B cell (primary cell): ENCODE measurements at regions not wholly inside any gene's neighbourhood (a gene's known extent, or its start where the extent isn't known, plus 50 kb on each side); places are given as distances from the start of the nearest gene placed in this dataset.

Experiments used
- ATAC-seq: fragments of 200-7000 bp; cut with Tn5 transposase; one replicate; pipeline ENCODE4 v1.10.0; 2021; ENCODE audit warnings: low read depth, mild to moderate bottlenecking, moderate number of reproducible peaks, moderate library complexity
- CTCF ChIA-PET: fragments of 350-600 bp; sonication (Branson Sonifier 250); formaldehyde crosslinking; loops from one replicate; lab custom pipeline; 2021; ENCODE audit warnings: antibody characterized with exemption, inconsistent platforms; lab: Charles Lee
- POLR2A ChIA-PET: fragments of 350-600 bp; sonication (Branson Sonifier 250); formaldehyde crosslinking; loops from one replicate; lab custom pipeline; 2021; ENCODE audit warnings: antibody characterized with exemption; lab: Charles Lee
- DNase-seq: peaks from one replicate; pipeline ENCODE4 v3.0.0; 2013
- H2AFZ ChIP-seq: 2 replicates; pipeline ENCODE4 v1.6.1; 2012; ENCODE audit warnings: mild to moderate bottlenecking, low read depth, low read length; ENCODE audit not compliant: insufficient read depth, poor library complexity, severe bottlenecking
- H3K27ac ChIP-seq, 2 donors: 1 replicate in 1 of 2; 2 replicates in 1 of 2; pipeline ENCODE4 v1.5.1; 2012 to 2013; ENCODE audit warnings: low read length in 2 of 2, mild to moderate bottlenecking in 2 of 2, moderate library complexity in 1 of 2
- H3K27me3 ChIP-seq, 4 experiments: fragments of 200-600 bp in 1 of 4; sonication (generic) in 1 of 4; replicated peaks in 1 of 4; 1 replicate in 2 of 4; 2 replicates in 2 of 4; pipeline versions ENCODE4 v1.6.1 to v1.7.0; 2013 to 2016; ENCODE audit warnings: low read length in 3 of 4, mild to moderate bottlenecking in 2 of 4, mixed read lengths in 1 of 4, moderate library complexity in 1 of 4; ENCODE audit not compliant: insufficient read depth in 4 of 4, control insufficient read depth in 3 of 4; ENCODE audit errors: control extremely low read depth in 1 of 4
- H3K36me3 ChIP-seq, 2 experiments: replicated peaks in 1 of 2; 1 replicate in 1 of 2; 2 replicates in 1 of 2; pipeline versions ENCODE4 v1.6.1 to v1.7.1; 2013; ENCODE audit warnings: low read length in 1 of 2; ENCODE audit not compliant: insufficient read depth in 2 of 2, control insufficient read depth in 1 of 2; ENCODE audit errors: control extremely low read depth in 1 of 2, extremely low read depth in 1 of 2
- H3K4me1 ChIP-seq, 2 donors: fragments of 200-600 bp in 1 of 2; sonication (generic) in 1 of 2; 1 replicate in 1 of 2; 2 replicates in 1 of 2; pipeline versions ENCODE4 v1.5.1 to v1.6.1; 2013 to 2017; ENCODE audit warnings: low read length in 2 of 2; ENCODE audit not compliant: control insufficient read depth in 2 of 2, insufficient read depth in 2 of 2
- H3K4me2 ChIP-seq: replicated peaks from 2 replicates; pipeline ENCODE3; 2012; ENCODE audit warnings: mild to moderate bottlenecking, low read depth, low read length; ENCODE audit not compliant: poor library complexity, severe bottlenecking
- H3K4me3 ChIP-seq, 5 experiments: fragments of 200-600 bp in 1 of 5; sonication (generic) in 1 of 5; 1 replicate in 3 of 5; 2 replicates in 2 of 5; pipeline versions ENCODE4 v1.5.1 to v1.7.0; 2011 to 2016; ENCODE audit warnings: low read length in 4 of 5, mild to moderate bottlenecking in 4 of 5, low read depth in 2 of 5, control low read depth in 1 of 5, moderate library complexity in 1 of 5; ENCODE audit not compliant: insufficient read depth in 1 of 5; ENCODE audit errors: control extremely low read depth in 1 of 5, extremely low read depth in 1 of 5
- H3K79me2 ChIP-seq: fragments of 200-600 bp; sonication (generic); one replicate; pipeline ENCODE4 v1.6.0; 2016; ENCODE audit warnings: low read length; ENCODE audit not compliant: control insufficient read depth, insufficient read depth
- H3K9ac ChIP-seq: fragments of 200-600 bp; sonication (generic); 2 replicates; pipeline ENCODE4 v1.6.1; 2017; ENCODE audit warnings: mild to moderate bottlenecking, low read length, moderate library complexity
- H3K9me3 ChIP-seq, 3 donors: one replicate each; pipeline versions ENCODE4 v1.6.1 to v1.7.1; 2013; ENCODE audit warnings: low read length in 2 of 3; ENCODE audit not compliant: control insufficient read depth in 2 of 3, insufficient read depth in 1 of 3; ENCODE audit errors: control extremely low read depth in 1 of 3
- H4K20me1 ChIP-seq: 2 replicates; pipeline ENCODE4 v1.6.0; 2012; ENCODE audit warnings: mild to moderate bottlenecking, low read length; ENCODE audit not compliant: insufficient read depth, control insufficient read depth, poor library complexity, severe bottlenecking
- H3K27ac Mint-ChIP-seq: one replicate; pipeline ENCODE4 v1.8.0; 2021; ENCODE audit warnings: mixed read lengths
- H3K27me3 Mint-ChIP-seq: one replicate; pipeline ENCODE4 v1.8.0; 2021; ENCODE audit warnings: mixed read lengths
- H3K4me1 Mint-ChIP-seq: one replicate; pipeline ENCODE4 v1.8.0; 2021; ENCODE audit warnings: mixed read lengths
- H3K4me3 Mint-ChIP-seq: one replicate; pipeline ENCODE4 v1.8.0; 2021; ENCODE audit warnings: mixed read lengths
- H3K9me3 Mint-ChIP-seq: one replicate; pipeline ENCODE4 v1.8.0; 2022; ENCODE audit warnings: mixed read lengths; ENCODE audit not compliant: insufficient read depth
- EZH2 ChIP-seq: IDR thresholded peaks from 2 replicates; pipeline ENCODE4 v1.6.1; 2012; ENCODE audit warnings: borderline replicate concordance, low read depth, mild to moderate bottlenecking, moderate library complexity, low read length; ENCODE audit not compliant: insufficient read depth, poor library complexity, severe bottlenecking
- WGBS: methylation state at CpG from one replicate; pipeline ENCODE4 v1.1.5; 2013; ENCODE audit warnings: missing lambda C conversion rate; ENCODE audit not compliant: insufficient coverage; 5-methylcytosine and 5-hydroxymethylcytosine counted together
- intact Hi-C: fragments of 100-400 bp; cut with micrococcal nuclease; formaldehyde crosslinking; loops from one replicate; pipeline ENCODE4 v1.10.0; 2022
- TF ChIP-seq, protein P1 (sequence below): fragments of 200-600 bp; IDR thresholded peaks from one replicate; pipeline ENCODE4 v1.8.0; 2022; ENCODE audit warnings: antibody characterized with exemption, mild to moderate bottlenecking

DNA sequence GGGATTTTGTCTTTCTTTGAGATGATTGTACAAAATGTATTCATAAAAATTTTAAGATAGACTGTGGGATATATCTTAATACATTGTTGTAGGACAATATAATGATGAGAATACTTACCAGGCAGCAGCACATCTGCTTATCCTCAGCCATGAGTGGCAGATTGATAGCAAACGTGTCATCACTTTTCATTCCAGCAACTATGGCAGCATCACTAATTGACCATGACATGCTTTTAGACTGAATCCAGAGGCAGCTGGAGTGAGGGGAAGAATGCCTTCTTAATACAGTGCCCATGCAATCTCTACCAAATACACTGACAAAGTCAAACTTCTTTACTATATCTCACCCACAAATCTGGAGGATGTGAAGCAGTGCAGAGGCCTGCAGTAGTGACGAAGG lies 755.2 kb upstream of the RAG2 start:
- 83% methylated on average over 1 of the region's 2 CpGs for WGBS
- Mint-ChIP-seq H3K27me3 (no peaks in the 10 kb centered on the region), H3K4me3 (no peak overlapping the region), H3K27ac (no peak overlapping the region), H3K4me1 (no peaks in the 10 kb centered on the region), H3K9me3 (peaks cover 2% of the 10 kb centered on the region)
- Histone ChIP-seq H3K27me3 (no peaks in the 10 kb centered on the region), H3K4me3 (no peak overlapping the region), H2AFZ (no peak overlapping the region), H3K79me2 (no peaks in the 10 kb centered on the region), H3K9ac (no peak overlapping the region), H3K4me2 (no peak overlapping the region), H3K4me1 (no peaks in the 10 kb centered on the region), H3K36me3 (no peaks in the 10 kb centered on the region), H3K9me3 (peaks cover 0 to 12% (median 0%) of the 10 kb centered on the region in 3 donors), H4K20me1 (no peaks in the 10 kb centered on the region), H3K27ac (no peak overlapping the region)
- intact Hi-C loops: no loop called here
- TF ChIP-seq EZH2: no peak
- TF ChIP-seq, protein P1, sequence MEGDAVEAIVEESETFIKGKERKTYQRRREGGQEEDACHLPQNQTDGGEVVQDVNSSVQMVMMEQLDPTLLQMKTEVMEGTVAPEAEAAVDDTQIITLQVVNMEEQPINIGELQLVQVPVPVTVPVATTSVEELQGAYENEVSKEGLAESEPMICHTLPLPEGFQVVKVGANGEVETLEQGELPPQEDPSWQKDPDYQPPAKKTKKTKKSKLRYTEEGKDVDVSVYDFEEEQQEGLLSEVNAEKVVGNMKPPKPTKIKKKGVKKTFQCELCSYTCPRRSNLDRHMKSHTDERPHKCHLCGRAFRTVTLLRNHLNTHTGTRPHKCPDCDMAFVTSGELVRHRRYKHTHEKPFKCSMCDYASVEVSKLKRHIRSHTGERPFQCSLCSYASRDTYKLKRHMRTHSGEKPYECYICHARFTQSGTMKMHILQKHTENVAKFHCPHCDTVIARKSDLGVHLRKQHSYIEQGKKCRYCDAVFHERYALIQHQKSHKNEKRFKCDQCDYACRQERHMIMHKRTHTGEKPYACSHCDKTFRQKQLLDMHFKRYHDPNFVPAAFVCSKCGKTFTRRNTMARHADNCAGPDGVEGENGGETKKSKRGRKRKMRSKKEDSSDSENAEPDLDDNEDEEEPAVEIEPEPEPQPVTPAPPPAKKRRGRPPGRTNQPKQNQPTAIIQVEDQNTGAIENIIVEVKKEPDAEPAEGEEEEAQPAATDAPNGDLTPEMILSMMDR: no peak
- ATAC-seq (no peak), DNase-seq (no peak)
- POLR2A ChIA-PET: no interaction called here
- CTCF ChIA-PET: no interaction called here

DNA sequence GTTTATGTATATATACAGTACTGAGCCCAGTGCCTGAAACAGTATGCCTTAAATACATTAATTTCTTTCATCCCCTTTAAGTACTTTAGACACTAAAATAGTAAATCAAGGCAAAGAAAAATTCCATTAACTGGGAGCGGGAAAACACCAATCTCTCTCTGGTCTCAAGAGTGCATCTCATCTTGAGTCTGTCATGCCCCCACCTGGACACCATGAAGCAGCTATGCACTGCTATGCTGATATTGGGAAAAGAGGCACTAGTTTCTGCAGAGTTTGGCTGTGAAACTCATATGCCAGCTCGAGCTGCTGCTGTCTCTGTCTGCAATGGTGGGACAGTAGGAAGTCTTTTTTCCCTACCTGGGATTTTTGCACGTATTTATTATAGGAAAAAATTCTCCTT lies 754.4 kb upstream of the RAG2 start:
- intact Hi-C loops: no loop called here
- Histone ChIP-seq H3K36me3 (no peaks in the 10 kb centered on the region), H3K4me2 (no peak overlapping the region), H3K9me3 (peaks cover 0 to 12% (median 0%) of the 10 kb centered on the region in 3 donors), H3K27me3 (no peaks in the 10 kb centered on the region), H4K20me1 (no peaks in the 10 kb centered on the region), H3K9ac (no peak overlapping the region), H3K4me3 (no peak overlapping the region), H2AFZ (no peak overlapping the region), H3K4me1 (no peaks in the 10 kb centered on the region), H3K79me2 (no peaks in the 10 kb centered on the region), H3K27ac (no peak overlapping the region)
- Mint-ChIP-seq H3K4me1 (no peaks in the 10 kb centered on the region), H3K27me3 (no peaks in the 10 kb centered on the region), H3K9me3 (peaks cover 2% of the 10 kb centered on the region), H3K4me3 (no peak overlapping the region), H3K27ac (no peak overlapping the region)
- DNase-seq (no peak), ATAC-seq (no peak)
- no peak for TF ChIP-seq EZH2
- TF ChIP-seq, protein P1: no peak
- 100% methylated on average over 1 of the region's 3 CpGs for WGBS
- ChIA-PET CTCF (no interaction called here), POLR2A (no interaction called here)
